ENCODE measurements at regions not wholly inside any gene's neighbourhood (a gene's known extent, or its start where the extent isn't known, plus 50 kb on each side); places are given as distances from the start of the nearest gene placed in this dataset. TPM values are rescaled to one million over a fixed set of nuclear protein-coding genes. Genes with fewer than 3 reads are reported as not detected.

Small RNA genes in the stretch of these regions (small RNA-seq; reads per million reads assigned to genes)
- gene AC108740.1, result not detected
